OCI-M2 (cell line): ENCODE measurements at regions not wholly inside any gene's neighbourhood (a gene's known extent, or its start where the extent isn't known, plus 50 kb on each side); places are given as distances from the start of the nearest gene placed in this dataset.

Experiments used
- DNase-seq: peaks from one replicate; lab custom pipeline; 2025; ENCODE audit not compliant: unreplicated experiment; lab: John Stamatoyannopoulos, UW

GRCh38 chrX:36436361-36436760 is 516.8 kb downstream of the CFAP47 start:
- no peak for DNase-seq

- no peak for DNase-seq
Observed at GRCh38 chrX:36443007-36443406, 523.5 kb downstream of the CFAP47 start.

GRCh38 chrX:36445566-36445965 is 526.0 kb downstream of the CFAP47 start:
- DNase-seq: no peak

GRCh38 chrX:36462142-36462541 is 542.6 kb downstream of the CFAP47 start:
- DNase-seq: no peak

- no peak for DNase-seq
Observed at GRCh38 chrX:36480441-36480990, 527.6 kb upstream of the FAM47C start.

GRCh38 chrX:36501169-36501702 is 506.9 kb upstream of the FAM47C start:
- DNase-seq: no peak

GRCh38 chrX:36504625-36505024 is 503.5 kb upstream of the FAM47C start:
- no peak for DNase-seq

GRCh38 chrX:36508042-36508441 is 500.1 kb upstream of the FAM47C start:
- DNase-seq: no peak

- no peak for DNase-seq
Observed at GRCh38 chrX:36510736-36511135, 497.4 kb upstream of the FAM47C start.

- DNase-seq: no peak
Observed at GRCh38 chrX:36528661-36529060, 479.5 kb upstream of the FAM47C start.

GRCh38 chrX:36534900-36535299 is 473.3 kb upstream of the FAM47C start:
- no peak for DNase-seq

- no peak for DNase-seq
Observed at GRCh38 chrX:36543499-36543898, 464.7 kb upstream of the FAM47C start.

GRCh38 chrX:36562986-36563385 is 445.2 kb upstream of the FAM47C start:
- DNase-seq: no peak

- no peak for DNase-seq
Observed at GRCh38 chrX:36568946-36569345, 439.2 kb upstream of the FAM47C start.

- no peak for DNase-seq
Observed at GRCh38 chrX:36573720-36574119, 434.4 kb upstream of the FAM47C start.

GRCh38 chrX:36575670-36576069 is 432.5 kb upstream of the FAM47C start:
- no peak for DNase-seq

GRCh38 chrX:36577006-36577405 is 431.2 kb upstream of the FAM47C start:
- no peak for DNase-seq

- DNase-seq: no peak
Observed at GRCh38 chrX:36581030-36581429, 427.1 kb upstream of the FAM47C start.

GRCh38 chrX:36583674-36584073 is 424.5 kb upstream of the FAM47C start:
- DNase-seq: no peak

- peak; percentile 12 for DNase-seq
Observed at GRCh38 chrX:36609616-36610585, 398.3 kb upstream of the FAM47C start.

GRCh38 chrX:36626898-36627297 is 381.3 kb upstream of the FAM47C start:
- no peak for DNase-seq

- DNase-seq: no peak
Observed at GRCh38 chrX:36640232-36640631, 367.9 kb upstream of the FAM47C start.
